Bone marrow (tissue), 2 donors: ENCODE measurements at regions not wholly inside any gene's neighbourhood (a gene's known extent, or its start where the extent isn't known, plus 50 kb on each side); places are given as distances from the start of the nearest gene placed in this dataset.

Source experiments
- DNase-seq, 2 donors: peaks; one replicate each; lab custom pipeline; 2025; lab: John Stamatoyannopoulos, UW

DNA sequence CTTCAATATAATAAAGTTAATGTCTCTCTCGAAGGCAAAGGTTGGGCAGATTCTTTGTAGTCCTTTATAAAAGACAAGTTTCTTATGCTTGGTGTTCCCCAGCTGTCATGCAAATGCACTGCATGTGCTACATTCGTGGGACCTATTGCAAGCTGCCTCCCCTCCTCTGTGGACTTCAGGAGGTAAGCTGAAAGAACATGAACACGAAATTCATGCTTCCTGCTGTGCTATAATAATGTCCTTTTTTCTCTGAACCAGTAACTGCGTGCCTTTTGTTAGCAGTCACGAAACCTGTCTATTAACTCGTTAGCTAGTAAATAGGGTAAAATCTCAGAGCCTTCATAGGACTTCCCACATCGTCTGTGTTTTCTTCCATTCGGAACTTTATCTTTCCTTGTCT is 363.5 kb downstream of the CDH9 start:
- DNase-seq, result no peak

DNA sequence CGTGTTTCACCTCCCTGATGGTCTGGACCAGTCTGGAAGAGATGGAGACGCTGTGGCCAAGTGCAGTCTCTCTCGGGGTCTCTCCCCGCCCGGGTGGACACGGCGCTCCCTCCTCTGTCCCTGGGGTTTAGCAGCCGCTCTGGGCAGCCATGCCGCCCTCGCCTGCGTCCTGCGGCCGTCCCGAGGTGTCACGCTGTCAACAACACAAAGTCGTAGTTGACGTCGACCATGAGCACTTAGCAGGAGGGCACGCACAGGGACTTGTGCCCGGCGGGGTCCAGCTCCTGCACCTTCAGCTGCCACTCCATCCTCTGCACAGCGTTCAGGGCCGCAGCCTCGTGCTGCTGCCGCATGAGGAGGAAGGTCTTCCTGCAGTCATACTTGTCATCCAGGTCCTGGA is 368.9 kb downstream of the CDH9 start:
- DNase-seq, result no peak

DNA sequence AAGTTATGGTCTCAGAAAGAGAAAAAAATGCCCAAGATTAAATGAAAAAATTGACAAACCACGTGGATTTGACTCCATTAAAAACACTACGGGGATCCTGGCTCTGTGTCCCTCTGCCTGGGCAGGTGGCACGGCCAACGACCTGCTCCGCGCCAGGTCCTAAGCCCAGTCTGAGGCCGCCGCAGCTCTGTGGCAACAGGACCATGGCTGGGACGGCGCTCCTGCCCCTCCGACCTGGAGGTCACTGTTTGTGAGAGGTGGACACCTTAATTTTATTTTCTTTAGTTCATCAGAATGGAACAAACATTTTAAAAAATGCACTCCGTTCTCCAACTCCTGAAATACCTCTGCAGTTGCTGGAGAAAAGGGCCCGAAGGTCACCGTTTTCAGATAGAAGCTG is 369.4 kb downstream of the CDH9 start:
- DNase-seq, result no peak

DNA sequence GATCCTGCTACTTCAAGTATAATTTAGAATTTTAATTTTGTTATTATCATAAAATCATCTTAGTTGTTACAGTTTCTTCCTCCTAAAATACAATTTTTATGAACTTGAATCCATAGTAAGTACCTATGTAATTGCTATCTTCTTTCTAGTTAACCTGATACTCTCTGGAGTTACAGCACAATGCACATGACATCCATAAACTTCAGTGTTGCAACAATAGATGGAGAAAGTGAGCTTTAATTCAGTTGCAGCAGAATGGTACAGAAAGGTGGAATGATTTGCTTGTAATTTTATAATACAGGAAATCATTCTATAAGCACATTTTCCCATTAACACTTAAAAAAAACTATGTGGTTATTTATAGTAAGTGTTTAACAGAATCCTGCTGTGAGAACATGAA is 372.0 kb downstream of the CDH9 start:
- DNase-seq, result no peak

DNA sequence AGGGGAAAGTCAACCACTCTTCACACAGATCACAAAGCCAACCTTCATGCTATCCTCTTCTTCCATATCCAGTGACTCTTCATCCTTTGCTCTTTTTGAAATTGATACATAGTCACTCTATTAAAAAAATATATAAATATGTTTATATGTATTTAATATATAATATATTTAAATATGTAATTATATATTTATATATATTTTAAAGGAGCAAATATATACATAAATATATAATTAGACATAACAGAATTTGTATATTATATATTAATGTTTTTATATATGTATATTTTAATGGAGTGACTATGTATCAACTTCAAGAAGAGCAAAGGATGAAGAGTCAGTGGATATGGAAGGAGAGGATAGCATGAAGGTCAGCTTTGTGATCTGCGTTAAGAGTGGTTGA is 374.9 kb downstream of the CDH9 start:
- DNase-seq, result no peak

- DNase-seq, result no peak
Observed at GRCh38 chr5:26662806-26663360, 375.5 kb downstream of the CDH9 start.

GRCh38 chr5:26660116-26660515 is 378.3 kb downstream of the CDH9 start:
- DNase-seq, result no peak

DNA sequence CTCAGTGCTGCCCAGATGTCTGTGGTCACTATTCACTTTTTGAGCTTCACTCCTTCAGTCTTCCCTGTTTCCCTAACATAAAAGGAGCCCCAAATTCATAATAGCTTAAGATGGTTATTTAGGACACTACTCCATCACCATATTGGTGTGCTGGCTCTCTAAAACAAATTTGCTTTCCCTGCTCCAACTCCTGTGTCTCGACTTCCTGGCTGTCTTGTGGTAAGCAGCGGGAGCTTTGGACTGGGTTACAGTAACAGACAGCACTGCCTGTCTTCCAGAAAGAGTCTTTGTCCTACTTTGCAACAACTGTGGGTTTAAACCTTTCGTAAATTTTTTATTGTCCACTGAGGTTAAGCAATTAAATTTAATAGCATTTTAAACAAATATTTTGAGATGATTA is 389.4 kb downstream of the CDH9 start:
- no peak for DNase-seq

GRCh38 chr5:26647781-26648180 is 390.6 kb downstream of the CDH9 start:
- no peak for DNase-seq

DNA sequence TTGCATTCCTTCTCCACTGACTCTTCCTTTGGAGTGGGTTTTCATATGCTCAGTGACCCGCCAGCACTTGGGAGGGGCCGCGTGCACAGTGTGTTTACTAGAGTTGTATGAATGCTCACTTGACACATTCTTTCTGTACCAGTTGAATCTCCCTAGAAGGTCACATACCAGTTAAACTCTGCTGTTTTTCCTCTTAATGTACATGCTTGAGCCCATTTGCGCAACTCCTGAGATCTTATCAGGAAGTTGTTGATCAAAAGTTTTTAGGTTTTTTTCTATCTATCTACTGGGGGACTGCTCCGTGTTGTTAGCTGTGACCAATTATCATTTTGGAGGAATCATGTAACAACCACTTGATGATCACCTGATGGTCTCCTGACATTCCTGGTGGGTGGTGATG is 392.7 kb downstream of the CDH9 start:
- no peak for DNase-seq

DNA sequence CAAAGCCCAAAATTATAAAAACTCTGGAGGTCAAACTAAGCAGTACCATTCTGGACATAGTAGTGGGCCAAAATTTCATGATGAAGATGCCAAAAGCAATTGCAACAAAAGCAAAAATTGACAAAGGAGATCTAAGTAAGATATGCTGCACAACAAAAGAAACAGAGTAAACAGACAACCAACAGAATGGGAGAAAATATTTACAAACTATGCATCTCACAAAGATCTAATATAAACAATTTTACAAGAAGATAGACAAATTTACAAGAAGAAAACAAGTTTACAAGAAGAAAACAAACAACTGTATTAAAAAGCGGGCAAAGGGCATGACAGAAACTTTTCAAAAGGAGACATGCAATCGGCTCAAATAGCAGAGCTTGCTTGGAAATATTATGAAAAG is 396.9 kb downstream of the CDH9 start:
- no peak for DNase-seq

GRCh38 chr5:26625099-26625498 is 413.3 kb downstream of the CDH9 start:
- DNase-seq, result no peak

GRCh38 chr5:26622947-26623346 is 415.4 kb downstream of the CDH9 start:
- no peak for DNase-seq

GRCh38 chr5:26610577-26610976 is 427.8 kb downstream of the CDH9 start:
- DNase-seq, result no peak

DNA sequence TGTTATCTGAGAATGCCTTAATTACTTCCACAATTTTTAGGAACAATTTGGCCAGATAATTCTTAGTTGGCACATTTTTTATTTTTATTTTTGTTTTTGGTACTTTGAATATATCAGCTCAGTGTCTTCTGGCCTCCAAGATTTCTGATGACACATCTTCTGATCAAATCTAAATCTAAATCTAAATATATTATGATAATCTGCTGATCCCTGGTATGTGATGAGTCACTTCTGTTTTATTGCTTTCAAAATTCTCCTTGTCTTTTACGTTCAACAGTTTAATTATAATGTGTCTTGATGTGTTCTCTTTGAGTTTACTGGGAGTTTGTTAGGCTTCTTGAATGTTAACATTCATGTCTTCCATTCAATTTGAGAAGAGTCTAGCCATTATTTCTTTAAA is 436.8 kb downstream of the CDH9 start:
- no peak for DNase-seq

DNA sequence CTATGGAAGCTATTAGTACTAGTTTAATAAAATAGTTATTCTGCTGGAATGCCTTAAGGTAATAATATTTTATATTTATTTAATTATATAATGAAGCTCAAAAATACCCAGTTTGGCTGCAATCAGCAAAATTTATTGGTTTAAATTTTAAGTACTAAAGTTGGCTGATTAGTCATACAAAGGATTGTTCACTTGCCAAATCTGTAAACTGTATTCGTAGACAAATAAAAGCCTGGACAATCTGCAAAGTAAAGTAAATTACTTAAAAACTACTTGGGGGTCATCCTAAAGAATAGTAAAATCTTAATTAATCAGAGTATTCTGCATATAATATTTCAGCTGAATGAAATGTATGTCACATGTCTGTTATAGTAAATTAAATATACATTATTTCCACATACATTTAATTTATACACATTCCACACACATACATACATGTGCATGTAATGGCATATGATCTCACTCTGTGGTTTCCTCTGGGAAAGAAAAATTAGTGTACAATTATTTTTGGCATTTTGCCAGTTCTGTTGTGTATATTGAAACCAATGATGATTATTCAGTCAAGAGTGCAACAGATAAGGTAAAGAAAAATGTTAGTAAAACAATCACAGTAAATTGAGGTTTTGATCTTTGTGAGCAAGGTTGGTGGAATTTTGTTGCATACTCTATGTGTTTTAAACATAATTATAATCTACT is 455.9 kb downstream of the CDH9 start:
- no peak for DNase-seq

- DNase-seq, result no peak
Observed at GRCh38 chr5:26579712-26580111, 458.7 kb downstream of the CDH9 start.

- DNase-seq, result no peak
Observed at GRCh38 chr5:26578002-26578401, 460.4 kb downstream of the CDH9 start.

DNA sequence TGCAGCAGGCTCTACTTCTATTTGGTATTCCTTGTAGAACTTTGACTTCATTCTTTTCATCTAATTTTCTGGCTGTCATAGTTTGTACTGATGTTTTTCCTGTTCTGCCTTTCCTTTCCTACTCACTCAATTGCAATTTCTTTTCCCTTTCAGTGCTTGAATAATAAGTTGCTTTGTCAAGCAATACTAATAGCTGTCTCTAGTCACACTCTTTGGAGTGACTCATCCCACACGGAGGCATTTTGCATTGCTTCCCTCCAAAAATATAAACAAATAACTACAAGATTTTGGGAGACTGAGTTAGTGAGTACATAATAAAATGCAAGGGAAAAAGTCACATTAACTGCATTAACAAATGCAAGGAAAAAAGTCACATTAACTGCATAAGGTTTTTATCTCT is 465.9 kb downstream of the CDH9 start:
- DNase-seq, result no peak

DNA sequence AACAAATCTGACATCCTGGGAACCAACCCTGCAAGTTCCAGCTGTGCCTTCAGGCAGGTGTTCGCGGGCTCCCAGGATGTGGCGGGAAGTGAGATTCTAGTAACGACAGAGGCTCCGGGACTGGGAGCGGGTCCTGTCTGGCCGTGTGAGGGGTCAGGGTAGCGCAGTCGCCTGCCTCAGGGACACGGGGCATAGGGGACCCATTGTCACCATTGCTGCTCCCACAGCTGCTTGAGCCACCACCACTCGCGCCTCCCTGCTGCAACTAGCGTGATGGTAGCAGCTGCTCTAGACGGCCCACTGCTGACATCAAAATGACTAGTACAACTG is 468.5 kb downstream of the CDH9 start:
- no peak for DNase-seq

GRCh38 chr5:26569241-26569928 is 469.0 kb downstream of the CDH9 start:
- DNase-seq, result no peak

DNA sequence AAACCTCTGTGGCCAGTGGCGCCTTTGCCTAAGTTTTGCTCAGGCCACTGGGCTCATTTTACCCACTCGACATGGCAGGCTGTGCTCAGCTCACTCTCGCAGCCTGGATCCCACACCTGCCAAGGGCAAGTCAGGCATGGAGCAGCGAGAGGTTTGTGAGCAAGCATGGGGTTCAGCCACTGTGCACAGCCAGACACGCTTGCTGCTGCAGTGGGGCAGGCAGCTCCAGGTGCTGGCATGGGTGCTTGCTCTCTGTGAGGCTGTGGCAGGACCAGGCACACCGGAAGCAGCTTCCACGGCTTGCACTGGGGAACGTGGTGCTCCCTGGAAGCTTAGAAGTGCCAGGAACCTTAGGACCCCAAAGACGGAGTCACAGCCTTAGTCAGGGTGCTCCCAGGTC is 470.1 kb downstream of the CDH9 start:
- no peak for DNase-seq

GRCh38 chr5:26563979-26564378 is 474.4 kb downstream of the CDH9 start:
- no peak for DNase-seq

GRCh38 chr5:26553079-26553478 is 485.3 kb downstream of the CDH9 start:
- no peak for DNase-seq
